WERI-Rb-1 (cell line): ENCODE measurements at regions not wholly inside any gene's neighbourhood (a gene's known extent, or its start where the extent isn't known, plus 50 kb on each side); places are given as distances from the start of the nearest gene placed in this dataset.

Source experiments
- DNase-seq: peaks from one replicate; pipeline ENCODE4 v3.0.0-alpha.2; 2020
- H3K27ac ChIP-seq: fragments of 250-450 bp; sonication (Bioruptor Pico); 2 replicates; pipeline ENCODE4 v1.5.1; 2020; ENCODE audit warnings: mild to moderate bottlenecking, moderate library complexity
- H3K27me3 ChIP-seq: fragments of 250-450 bp; sonication (Bioruptor Pico); 2 replicates; pipeline ENCODE4 v1.5.1; 2021; ENCODE audit warnings: mild to moderate bottlenecking, low read depth, moderate library complexity; ENCODE audit not compliant: insufficient read depth, severe bottlenecking
- H3K36me3 ChIP-seq: fragments of 250-450 bp; sonication (Bioruptor Pico); 2 replicates; pipeline ENCODE4 v1.5.1; 2020; ENCODE audit warnings: mild to moderate bottlenecking, moderate library complexity
- H3K4me3 ChIP-seq: 2 replicates; pipeline ENCODE4 v1.5.1; 2011; ENCODE audit warnings: low read depth, mild to moderate bottlenecking, control low read depth, low read length
- H3K9me3 ChIP-seq: fragments of 250-450 bp; sonication (Bioruptor Pico); 2 replicates; pipeline ENCODE4 v1.5.1; 2021; ENCODE audit warnings: mild to moderate bottlenecking, moderate library complexity; ENCODE audit not compliant: severe bottlenecking
- TF ChIP-seq, protein P1 (sequence below): IDR thresholded peaks from 2 replicates; pipeline ENCODE4 v1.5.1; 2011; ENCODE audit warnings: low read depth, mild to moderate bottlenecking, control low read depth, inconsistent platforms, low read length

DNA sequence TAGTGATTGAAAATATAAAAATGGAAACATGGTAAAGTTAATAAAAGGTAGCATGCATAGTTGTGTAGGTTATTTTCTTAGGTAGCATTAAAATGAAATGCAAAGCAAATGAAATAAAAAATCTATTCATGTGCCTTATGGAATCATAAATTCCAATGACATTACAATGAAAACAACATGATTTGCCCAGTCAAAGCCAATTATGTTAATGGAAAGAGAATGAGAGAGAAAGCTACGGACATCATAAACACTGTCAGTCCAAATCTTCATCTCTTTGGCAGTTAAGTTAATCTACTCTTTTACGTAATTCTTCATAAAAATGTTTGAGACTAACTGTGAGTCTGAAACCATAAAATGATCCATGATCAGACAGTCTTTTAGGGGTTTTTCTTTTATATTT lies 636.7 kb upstream of the SYT4 start:
- H3K36me3 ChIP-seq = no peaks in the 10 kb centered on the region
- TF ChIP-seq, protein P1, sequence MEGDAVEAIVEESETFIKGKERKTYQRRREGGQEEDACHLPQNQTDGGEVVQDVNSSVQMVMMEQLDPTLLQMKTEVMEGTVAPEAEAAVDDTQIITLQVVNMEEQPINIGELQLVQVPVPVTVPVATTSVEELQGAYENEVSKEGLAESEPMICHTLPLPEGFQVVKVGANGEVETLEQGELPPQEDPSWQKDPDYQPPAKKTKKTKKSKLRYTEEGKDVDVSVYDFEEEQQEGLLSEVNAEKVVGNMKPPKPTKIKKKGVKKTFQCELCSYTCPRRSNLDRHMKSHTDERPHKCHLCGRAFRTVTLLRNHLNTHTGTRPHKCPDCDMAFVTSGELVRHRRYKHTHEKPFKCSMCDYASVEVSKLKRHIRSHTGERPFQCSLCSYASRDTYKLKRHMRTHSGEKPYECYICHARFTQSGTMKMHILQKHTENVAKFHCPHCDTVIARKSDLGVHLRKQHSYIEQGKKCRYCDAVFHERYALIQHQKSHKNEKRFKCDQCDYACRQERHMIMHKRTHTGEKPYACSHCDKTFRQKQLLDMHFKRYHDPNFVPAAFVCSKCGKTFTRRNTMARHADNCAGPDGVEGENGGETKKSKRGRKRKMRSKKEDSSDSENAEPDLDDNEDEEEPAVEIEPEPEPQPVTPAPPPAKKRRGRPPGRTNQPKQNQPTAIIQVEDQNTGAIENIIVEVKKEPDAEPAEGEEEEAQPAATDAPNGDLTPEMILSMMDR = no peak
- H3K4me3 ChIP-seq = no peak overlapping the region
- peaks cover 2% of the 10 kb centered on the region for H3K9me3 ChIP-seq
- peaks cover 44% of the 10 kb centered on the region for H3K27me3 ChIP-seq
- DNase-seq = no peak
- H3K27ac ChIP-seq = no peak overlapping the region

DNA sequence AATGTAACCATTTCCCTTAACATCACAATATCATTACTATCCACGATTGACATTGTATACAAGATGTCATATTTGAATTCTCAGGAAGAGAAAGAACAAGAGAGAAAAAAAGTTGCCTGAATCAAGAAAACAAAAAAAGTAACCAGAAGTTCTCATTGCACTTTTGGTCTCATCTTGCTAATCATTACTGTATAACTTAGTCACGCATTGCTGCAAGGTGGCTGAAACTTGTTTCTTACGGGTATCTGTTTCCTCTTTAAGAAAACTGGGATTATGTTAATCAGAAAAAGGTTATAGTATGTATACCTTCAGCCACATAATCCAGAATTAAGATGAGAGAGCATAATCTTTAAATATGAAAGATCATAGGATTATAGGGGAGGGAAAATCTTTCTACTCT lies 639.7 kb upstream of the SYT4 start:
- Histone ChIP-seq H3K36me3 (no peaks in the 10 kb centered on the region), H3K9me3 (peaks cover 2% of the 10 kb centered on the region), H3K27me3 (peaks cover 42% of the 10 kb centered on the region), H3K27ac (no peak overlapping the region), H3K4me3 (no peak overlapping the region)
- TF ChIP-seq, protein P1 = no peak
- no peak for DNase-seq

DNA sequence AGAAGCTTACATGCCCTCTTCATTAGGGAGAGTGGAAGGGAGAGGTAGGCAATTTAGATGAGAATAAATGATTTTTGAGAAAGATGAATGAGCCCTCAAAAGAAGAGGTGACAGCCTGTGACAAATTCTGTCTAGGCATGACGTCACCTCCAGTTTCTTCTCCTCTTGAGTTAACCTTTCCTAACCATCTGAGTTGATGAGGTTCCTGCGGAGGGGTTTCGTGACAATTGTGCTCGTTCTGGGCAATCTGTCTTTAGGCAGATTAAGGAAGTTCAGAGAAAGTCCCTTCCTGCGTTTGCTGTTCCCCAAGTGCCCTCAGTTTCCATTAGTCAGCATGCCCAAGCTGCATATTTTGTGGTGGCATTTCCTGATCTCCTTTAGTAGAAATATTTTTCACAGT lies 640.2 kb upstream of the SYT4 start:
- no peak for DNase-seq

DNA sequence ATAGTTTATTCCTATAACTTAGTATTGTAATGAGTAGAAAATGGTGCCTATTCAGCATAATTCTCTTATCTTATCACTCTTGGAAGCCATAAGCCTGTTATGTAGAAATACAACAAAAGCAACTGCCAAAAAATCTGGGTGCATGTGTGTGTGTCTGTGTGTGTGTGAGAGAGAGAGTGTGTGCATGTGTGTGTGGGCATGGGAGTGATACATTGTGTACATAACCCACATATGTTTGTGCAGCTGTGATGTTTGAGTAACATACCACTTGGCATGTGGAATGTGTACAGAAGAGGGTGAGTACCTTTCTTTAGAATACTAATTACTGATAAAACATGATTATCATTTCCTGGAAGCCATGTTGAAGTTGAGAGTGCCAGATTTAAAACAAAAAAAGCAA lies 642.3 kb upstream of the SYT4 start:
- no peaks in the 10 kb centered on the region for H3K36me3 ChIP-seq

More for the DNA sequence above, 640.2 kb upstream of the SYT4 start:
- Histone ChIP-seq H3K27me3 (peaks cover 40% of the 10 kb centered on the region), H3K9me3 (peaks cover 2% of the 10 kb centered on the region), H3K27ac (no peak overlapping the region), H3K4me3 (no peak overlapping the region), H3K36me3 (no peaks in the 10 kb centered on the region)
- TF ChIP-seq, protein P1 = no peak

DNA sequence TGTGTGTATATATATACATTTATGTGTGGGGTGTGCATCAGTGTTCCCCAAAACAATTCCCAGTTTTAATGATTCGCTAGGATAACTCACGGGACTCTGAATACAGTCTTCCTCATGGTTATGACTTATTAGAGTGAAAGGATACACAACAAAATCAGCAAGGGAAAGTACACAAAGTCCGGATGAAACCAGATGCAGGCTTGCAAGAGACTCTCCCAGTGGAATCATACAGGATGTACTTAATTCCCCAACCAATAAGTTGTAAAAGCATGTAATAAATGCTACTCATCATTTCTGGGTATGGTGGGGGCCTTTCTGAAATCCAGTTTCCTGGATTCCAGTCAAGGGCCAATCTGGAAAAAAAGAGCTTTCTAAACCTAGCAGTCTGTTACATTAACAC lies 654.1 kb upstream of the SYT4 start:
- H3K27ac ChIP-seq = no peak overlapping the region
- TF ChIP-seq, protein P1 = no peak
- no peaks in the 10 kb centered on the region for H3K9me3 ChIP-seq
- no peak for DNase-seq
- H3K36me3 ChIP-seq = no peaks in the 10 kb centered on the region
- H3K4me3 ChIP-seq = no peak overlapping the region
- H3K27me3 ChIP-seq = peaks cover 54% of the 10 kb centered on the region

More for the DNA sequence above, 642.3 kb upstream of the SYT4 start:
- Histone ChIP-seq H3K27ac (no peak overlapping the region), H3K4me3 (no peak overlapping the region), H3K27me3 (peaks cover 41% of the 10 kb centered on the region), H3K9me3 (peaks cover 2% of the 10 kb centered on the region)
- DNase-seq = no peak
- TF ChIP-seq, protein P1 = no peak

DNA sequence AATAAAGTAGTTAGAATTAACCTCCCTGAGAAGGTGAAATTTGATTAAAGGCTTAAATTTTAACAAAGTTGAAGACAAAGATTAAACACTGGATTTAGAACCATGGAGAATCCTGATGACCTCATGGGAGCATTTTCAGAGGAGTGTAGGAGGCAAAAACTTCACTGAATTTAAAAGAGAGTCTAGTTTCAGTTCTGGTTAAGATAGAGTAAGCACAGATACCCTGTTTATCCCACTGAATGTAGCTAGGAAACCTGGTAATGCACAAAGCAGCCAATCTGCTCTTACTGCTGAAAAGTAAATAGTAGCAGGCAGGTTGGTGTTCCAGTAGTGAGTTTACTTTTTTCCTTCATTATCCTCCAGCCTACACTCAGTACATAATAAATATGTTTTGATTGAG lies 654.9 kb upstream of the SYT4 start:
- DNase-seq = no peak
- no peak overlapping the region for H3K27ac ChIP-seq
- TF ChIP-seq, protein P1 = no peak

More for the DNA sequence above, 654.9 kb upstream of the SYT4 start:
- Histone ChIP-seq H3K9me3 (no peaks in the 10 kb centered on the region), H3K4me3 (no peak overlapping the region), H3K36me3 (no peaks in the 10 kb centered on the region), H3K27me3 (peaks cover 57% of the 10 kb centered on the region)
